Immature natural killer cell (primary cell): ENCODE measurements at regions not wholly inside any gene's neighbourhood (a gene's known extent, or its start where the extent isn't known, plus 50 kb on each side); places are given as distances from the start of the nearest gene placed in this dataset.
"Not testable (repeated sequence)": the region's sequence is repeated elsewhere in the genome, so short reads cannot be mapped to it uniquely, and the experiment has no call there.

Experiments used
- DNase-seq, 3 donors: peaks; one replicate each; pipeline ENCODE4 v3.0.0; 2022; ENCODE audit warnings: mixed read lengths in 1 of 3
- H3K27ac Mint-ChIP-seq, 6 donors: one replicate each; pipeline ENCODE4 v1.8.0; 2020; ENCODE audit warnings: mixed read lengths in 6 of 6, mild to moderate bottlenecking in 5 of 6, inconsistent platforms in 4 of 6, moderate library complexity in 3 of 6
- H3K27me3 Mint-ChIP-seq, 3 donors: one replicate each; pipeline ENCODE4 v1.8.0; 2020 to 2021; ENCODE audit warnings: low read depth in 3 of 3, mild to moderate bottlenecking in 3 of 3, mixed read lengths in 3 of 3, moderate library complexity in 3 of 3, inconsistent platforms in 1 of 3
- H3K36me3 Mint-ChIP-seq, 3 donors: one replicate each; pipeline ENCODE4 v1.8.0; 2020; ENCODE audit warnings: mixed read lengths in 3 of 3, inconsistent platforms in 2 of 3, mild to moderate bottlenecking in 2 of 3
- H3K4me1 Mint-ChIP-seq, 2 donors: one replicate each; pipeline ENCODE4 v1.8.0; 2020; ENCODE audit warnings: inconsistent platforms in 2 of 2, mild to moderate bottlenecking in 2 of 2, mixed read lengths in 2 of 2, moderate library complexity in 1 of 2
- H3K4me3 Mint-ChIP-seq, 5 donors: one replicate each; pipeline ENCODE4 v1.8.0; 2020; ENCODE audit warnings: mild to moderate bottlenecking in 5 of 5, mixed read lengths in 5 of 5, inconsistent platforms in 3 of 5, moderate library complexity in 3 of 5
- H3K9me3 Mint-ChIP-seq, 6 donors: one replicate each; pipeline ENCODE4 v1.8.0; 2020; ENCODE audit warnings: mild to moderate bottlenecking in 6 of 6, mixed read lengths in 6 of 6, inconsistent platforms in 4 of 6, moderate library complexity in 3 of 6

- not testable (repeated sequence) for H3K36me3 Mint-ChIP-seq, H3K9me3 Mint-ChIP-seq, DNase-seq, H3K4me1 Mint-ChIP-seq, H3K27me3 Mint-ChIP-seq, H3K27ac Mint-ChIP-seq, H3K4me3 Mint-ChIP-seq
Measured at GRCh38 chr10:36769741-36770140, 355.7 kb upstream of the ANKRD30A start.

- Mint-ChIP-seq H3K4me1 (no peaks in the 10 kb centered on the region), H3K27ac (no peak overlapping the region), H3K36me3 (no peaks in the 10 kb centered on the region), H3K27me3 (no peaks in the 10 kb centered on the region), H3K4me3 (no peak overlapping the region), H3K9me3 (peaks cover 0 to 9% (median 0%) of the 10 kb centered on the region in 6 donors)
- DNase-seq, result no peak
Measured at GRCh38 chr10:36766940-36767339, 358.5 kb upstream of the ANKRD30A start.

- Mint-ChIP-seq H3K9me3 (peaks cover 0 to 11% (median 0%) of the 10 kb centered on the region in 6 donors), H3K27me3 (no peaks in the 10 kb centered on the region), H3K27ac (no peak overlapping the region), H3K36me3 (no peaks in the 10 kb centered on the region), H3K4me1 (no peaks in the 10 kb centered on the region), H3K4me3 (no peak overlapping the region)
- no peak for DNase-seq
Measured at GRCh38 chr10:36766415-36766810, 359.0 kb upstream of the ANKRD30A start.

GRCh38 chr10:36765782-36766414 is 359.5 kb upstream of the ANKRD30A start:
- H3K36me3 Mint-ChIP-seq, result no peaks in the 10 kb centered on the region
- H3K27ac Mint-ChIP-seq, result no peak overlapping the region
- no peaks in the 10 kb centered on the region for H3K27me3 Mint-ChIP-seq
- no peaks in the 10 kb centered on the region for H3K4me1 Mint-ChIP-seq
- DNase-seq, result no peak
- no peak overlapping the region for H3K4me3 Mint-ChIP-seq
- H3K9me3 Mint-ChIP-seq, result peaks cover 0 to 11% (median 0%) of the 10 kb centered on the region in 6 donors

- no peak overlapping the region for H3K27ac Mint-ChIP-seq
- no peaks in the 10 kb centered on the region for H3K36me3 Mint-ChIP-seq
- H3K9me3 Mint-ChIP-seq, result peaks cover 0 to 11% (median 0%) of the 10 kb centered on the region in 6 donors
- no peak overlapping the region for H3K4me3 Mint-ChIP-seq
- H3K4me1 Mint-ChIP-seq, result no peaks in the 10 kb centered on the region
- no peak for DNase-seq
- no peaks in the 10 kb centered on the region for H3K27me3 Mint-ChIP-seq
Measured at GRCh38 chr10:36764823-36765222, 360.6 kb upstream of the ANKRD30A start.

- no peaks in the 10 kb centered on the region for H3K4me1 Mint-ChIP-seq
- peaks cover 0 to under 1% (median 0%) of the 10 kb centered on the region in 3 donors for H3K36me3 Mint-ChIP-seq
- H3K4me3 Mint-ChIP-seq, result no peak overlapping the region
- H3K27ac Mint-ChIP-seq, result no peak overlapping the region
- H3K27me3 Mint-ChIP-seq, result no peaks in the 10 kb centered on the region
- no peak for DNase-seq
- H3K9me3 Mint-ChIP-seq, result peaks cover 0 to 10% (median under 1%) of the 10 kb centered on the region in 6 donors
Measured at GRCh38 chr10:36761121-36761520, 364.3 kb upstream of the ANKRD30A start.

GRCh38 chr10:36759141-36759805 is 366.1 kb upstream of the ANKRD30A start:
- H3K9me3 Mint-ChIP-seq, result peaks cover 0 to 22% (median 1%) of the 10 kb centered on the region in 6 donors
- H3K4me1 Mint-ChIP-seq, result no peaks in the 10 kb centered on the region
- peaks cover 0 to 2% (median 0%) of the 10 kb centered on the region in 3 donors for H3K27me3 Mint-ChIP-seq
- H3K4me3 Mint-ChIP-seq, result no peak overlapping the region
- no peak for DNase-seq
- H3K27ac Mint-ChIP-seq, result no peak overlapping the region
- H3K36me3 Mint-ChIP-seq, result peaks cover 0 to 3% (median 0%) of the 10 kb centered on the region in 3 donors

GRCh38 chr10:36748128-36748871 is 377.1 kb upstream of the ANKRD30A start:
- H3K9me3 Mint-ChIP-seq, result peaks cover 0 to 27% (median 4%) of the 10 kb centered on the region in 6 donors
- no peak for DNase-seq
- no peak overlapping the region for H3K27ac Mint-ChIP-seq
- no peak overlapping the region for H3K4me3 Mint-ChIP-seq
- H3K27me3 Mint-ChIP-seq, result no peaks in the 10 kb centered on the region
- H3K4me1 Mint-ChIP-seq, result peaks cover 3 to 7% of the 10 kb centered on the region in 2 donors
- peaks cover 0 to 6% (median 0%) of the 10 kb centered on the region in 3 donors for H3K36me3 Mint-ChIP-seq

GRCh38 chr10:36739884-36740445 is 385.4 kb upstream of the ANKRD30A start:
- H3K9me3 Mint-ChIP-seq, result peaks cover 0 to 10% (median 5%) of the 10 kb centered on the region in 6 donors
- no peak overlapping the region for H3K4me3 Mint-ChIP-seq
- no peak for DNase-seq
- H3K4me1 Mint-ChIP-seq, result no peaks in the 10 kb centered on the region
- peaks cover 0 to 2% (median 0%) of the 10 kb centered on the region in 3 donors for H3K27me3 Mint-ChIP-seq
- no peak overlapping the region for H3K27ac Mint-ChIP-seq
- H3K36me3 Mint-ChIP-seq, result no peaks in the 10 kb centered on the region

GRCh38 chr10:36738738-36739431 is 386.5 kb upstream of the ANKRD30A start:
- Mint-ChIP-seq H3K27me3 (peaks cover 0 to 2% (median 0%) of the 10 kb centered on the region in 3 donors), H3K4me3 (no peak overlapping the region), H3K36me3 (no peaks in the 10 kb centered on the region), H3K27ac (no peak overlapping the region), H3K4me1 (no peaks in the 10 kb centered on the region), H3K9me3 (peaks cover 0 to 8% (median 5%) of the 10 kb centered on the region in 6 donors)
- DNase-seq, result no peak

- Mint-ChIP-seq H3K4me1 (no peaks in the 10 kb centered on the region), H3K4me3 (no peak overlapping the region), H3K36me3 (no peaks in the 10 kb centered on the region), H3K27me3 (peaks cover 0 to 2% (median 0%) of the 10 kb centered on the region in 3 donors), H3K27ac (no peak overlapping the region), H3K9me3 (peaks cover 0 to 11% (median 5%) of the 10 kb centered on the region in 6 donors)
- no peak for DNase-seq
Measured at GRCh38 chr10:36736311-36736710, 389.1 kb upstream of the ANKRD30A start.

GRCh38 chr10:36734590-36734989 is 390.8 kb upstream of the ANKRD30A start:
- not testable (repeated sequence) for H3K4me3 Mint-ChIP-seq, H3K4me1 Mint-ChIP-seq, H3K36me3 Mint-ChIP-seq, H3K27me3 Mint-ChIP-seq, DNase-seq, H3K27ac Mint-ChIP-seq
- peaks cover 0 to 11% (median 3%) of the 10 kb centered on the region in 6 donors for H3K9me3 Mint-ChIP-seq

GRCh38 chr10:36730316-36730715 is 395.1 kb upstream of the ANKRD30A start:
- no peak overlapping the region for H3K27ac Mint-ChIP-seq
- H3K36me3 Mint-ChIP-seq, result no peaks in the 10 kb centered on the region
- no peak overlapping the region for H3K4me3 Mint-ChIP-seq
- H3K4me1 Mint-ChIP-seq, result no peaks in the 10 kb centered on the region
- H3K9me3 Mint-ChIP-seq, result peaks cover 0 to 11% (median 2%) of the 10 kb centered on the region in 6 donors
- no peak for DNase-seq
- peaks cover 0 to 2% (median 2%) of the 10 kb centered on the region in 3 donors for H3K27me3 Mint-ChIP-seq
